Ovary (tissue), 3 donors: ENCODE measurements at regions not wholly inside any gene's neighbourhood (a gene's known extent, or its start where the extent isn't known, plus 50 kb on each side); places are given as distances from the start of the nearest gene placed in this dataset.

Experiments
- CTCF ChIP-seq, 3 donors: fragments of 450-650 bp in 2 of 3; fragments of 200-600 bp in 1 of 3; IDR thresholded peaks; one replicate each; pipeline versions ENCODE4 v1.5.1 to v1.8.0; 2016 to 2022; ENCODE audit warnings: antibody characterized with exemption in 3 of 3, mild to moderate bottlenecking in 1 of 3
- EP300 ChIP-seq: sonication (generic); formaldehyde crosslinking; IDR thresholded peaks from one replicate; pipeline ENCODE4 v1.6.1; 2017; ENCODE audit warnings: antibody characterized with exemption
- donor health status: DM: no; HTN: no; CAD: no.

DNA sequence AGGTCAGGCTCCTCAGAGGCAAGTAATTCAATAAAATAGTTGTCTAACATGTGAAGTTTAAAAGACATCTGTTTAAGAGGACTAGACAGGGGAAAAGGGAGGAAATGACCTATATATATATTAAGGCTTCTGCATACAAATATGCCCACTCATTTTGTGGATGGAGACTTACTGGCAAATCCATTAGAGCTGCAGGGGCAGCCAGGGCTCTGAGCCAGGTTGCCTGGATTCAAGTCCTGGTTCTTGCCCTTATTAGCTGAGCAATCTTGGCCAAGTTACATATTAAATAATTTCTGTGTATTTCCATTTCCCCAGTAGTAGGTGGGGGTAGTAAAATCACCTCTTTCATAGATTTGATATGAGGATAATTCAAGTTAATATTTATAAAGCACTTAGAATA lies 287.0 kb upstream of the RIMS1 start:
- TF ChIP-seq CTCF (IDR thresholded peaks at IDR 0.05) (no peak), EP300 (no peak)
